GM21737 (cell line): ENCODE measurements at regions not wholly inside any gene's neighbourhood (a gene's known extent, or its start where the extent isn't known, plus 50 kb on each side); places are given as distances from the start of the nearest gene placed in this dataset.
"Not testable (repeated sequence)": the region's sequence is repeated elsewhere in the genome, so short reads cannot be mapped to it uniquely, and the experiment has no call there.

ENCODE experiments used
- ATAC-seq: cut with Tn5 transposase; IDR thresholded peaks from one replicate; pipeline ENCODE4 v1.9.1; 2021; ENCODE audit warnings: mild to moderate bottlenecking, moderate library complexity; ENCODE audit not compliant: unreplicated experiment

DNA sequence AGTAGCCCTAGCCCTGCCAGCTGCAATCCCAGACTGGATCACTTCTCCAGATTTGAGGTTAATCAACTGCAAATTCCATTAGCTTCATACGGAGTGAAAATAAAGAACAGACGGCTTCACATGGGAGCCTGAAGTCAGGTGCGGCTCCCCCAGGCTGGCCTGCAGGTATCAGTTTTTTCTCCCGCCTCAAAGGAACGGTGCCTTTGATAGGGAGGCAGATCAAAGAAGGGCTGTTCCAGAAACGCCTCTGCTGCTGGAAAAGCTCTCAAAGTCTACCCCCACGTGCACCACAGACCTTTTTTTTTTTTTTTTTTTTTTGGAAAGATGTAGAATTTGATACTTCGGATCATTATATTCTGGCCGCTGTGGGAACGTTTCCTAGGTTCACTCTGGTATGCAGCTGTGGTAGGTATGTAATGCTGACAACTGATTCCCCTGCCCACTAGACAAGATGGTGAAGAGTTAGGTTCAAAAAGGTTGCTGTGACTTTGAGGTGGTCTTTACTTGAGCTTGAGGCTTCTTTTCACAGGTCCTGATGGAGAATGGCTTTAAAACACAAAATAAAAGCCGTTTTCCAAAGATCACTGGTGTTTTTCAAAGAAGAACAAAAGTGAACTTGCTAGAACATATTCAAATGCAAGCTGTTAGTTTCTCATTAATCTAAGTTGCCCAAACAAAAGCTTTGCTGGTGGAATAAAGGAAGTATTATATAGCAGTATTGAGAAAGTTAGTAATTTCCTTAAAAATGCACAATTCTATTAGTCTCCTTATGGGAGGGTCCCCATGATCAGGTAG is 189.0 kb upstream of the NFIA start:
- no peak for ATAC-seq

DNA sequence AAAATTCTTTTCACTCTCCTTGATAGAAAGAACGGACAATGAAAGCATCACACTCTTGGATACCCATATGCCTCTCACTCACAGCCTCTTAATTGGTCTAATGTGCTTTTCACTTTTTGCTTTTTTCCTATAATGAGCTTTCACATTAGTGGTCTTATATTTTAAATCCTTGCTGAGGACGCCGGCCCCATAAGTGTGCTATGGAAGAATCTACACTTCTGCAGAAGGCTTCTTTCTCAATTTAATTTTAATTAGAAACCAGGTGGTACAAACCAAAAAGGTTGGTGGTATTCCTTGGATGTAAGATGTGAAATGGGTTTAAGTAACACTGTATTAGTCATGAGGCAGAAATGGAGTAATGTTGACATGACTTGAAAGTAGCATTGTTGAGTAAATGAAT is 190.6 kb upstream of the NFIA start:
- no peak for ATAC-seq

DNA sequence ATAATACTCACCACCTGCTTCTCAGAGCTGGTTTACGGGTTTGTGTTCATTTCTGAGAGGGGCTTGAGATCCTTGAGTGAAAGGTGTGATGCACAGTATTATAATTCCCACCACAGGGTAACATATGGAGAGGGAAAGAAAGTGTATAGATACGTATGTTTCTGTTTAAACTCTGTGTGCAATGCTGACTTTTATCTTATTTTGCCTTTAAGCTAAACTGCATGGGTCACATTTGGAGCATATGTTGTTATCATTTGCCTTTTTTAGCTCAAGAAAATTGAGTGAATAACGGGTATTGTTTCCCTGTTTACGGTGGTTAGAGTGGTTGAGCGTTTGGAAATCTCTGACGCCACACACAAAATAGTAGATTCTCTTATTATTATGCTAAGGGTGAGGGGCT is 191.1 kb upstream of the NFIA start:
- ATAC-seq = no peak

DNA sequence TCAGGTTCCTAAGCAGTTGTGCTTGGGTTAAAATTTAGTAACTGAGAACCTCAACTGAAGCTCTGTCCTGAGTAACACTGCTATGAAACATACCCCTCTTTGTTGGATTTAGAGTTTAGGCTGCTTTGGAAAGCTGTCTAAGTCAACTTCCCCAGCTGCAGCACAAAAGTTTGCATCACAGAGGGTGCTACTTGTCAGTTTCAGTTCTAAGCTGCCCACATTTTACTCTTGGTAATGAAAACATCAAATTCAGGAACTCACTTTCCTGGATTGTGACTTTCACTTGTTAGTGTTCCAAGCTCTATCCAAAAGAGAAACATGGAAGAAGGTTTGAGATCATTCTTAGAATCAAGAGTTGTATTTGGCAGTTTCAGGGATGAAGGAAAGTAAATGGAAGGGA is 191.7 kb upstream of the NFIA start:
- ATAC-seq = no peak

DNA sequence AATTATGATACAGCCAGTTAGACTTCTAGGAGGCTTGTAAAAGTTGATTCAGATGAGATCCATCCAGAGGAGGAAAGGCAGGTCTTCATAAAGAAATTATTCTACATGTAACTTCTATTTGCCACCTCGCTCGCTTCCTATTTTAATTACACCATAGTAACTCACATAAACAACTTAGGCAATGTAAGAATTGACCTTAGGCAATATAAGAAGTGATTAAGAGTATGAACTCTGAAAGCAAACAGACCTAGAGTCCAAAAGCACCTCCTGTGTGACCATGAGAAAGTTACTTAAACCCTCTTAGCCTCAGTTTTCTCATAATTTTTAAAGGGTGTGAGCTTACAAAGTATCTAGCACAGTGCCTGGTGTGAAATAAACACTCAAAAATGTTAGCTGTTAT is 192.7 kb upstream of the NFIA start:
- no peak for ATAC-seq

DNA sequence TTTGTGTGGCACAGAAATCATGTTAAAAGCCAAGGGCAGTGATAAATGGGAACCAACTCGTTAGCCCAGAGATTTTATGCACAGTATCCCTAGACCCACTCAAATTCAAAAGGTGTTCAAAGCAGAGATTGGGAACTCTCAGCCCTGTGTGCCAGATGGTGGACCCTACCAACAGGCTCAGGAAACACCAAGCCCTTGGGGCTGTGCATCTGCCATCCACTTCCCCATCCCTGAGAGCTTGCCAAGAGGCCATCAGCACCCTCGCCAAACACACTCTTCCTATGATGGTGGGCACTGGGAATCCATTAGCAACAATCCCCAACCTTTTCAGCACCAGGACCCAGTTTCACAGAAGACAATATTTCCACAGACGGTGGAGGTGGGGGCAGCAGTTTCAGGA is 194.2 kb upstream of the NFIA start:
- ATAC-seq = no peak

DNA sequence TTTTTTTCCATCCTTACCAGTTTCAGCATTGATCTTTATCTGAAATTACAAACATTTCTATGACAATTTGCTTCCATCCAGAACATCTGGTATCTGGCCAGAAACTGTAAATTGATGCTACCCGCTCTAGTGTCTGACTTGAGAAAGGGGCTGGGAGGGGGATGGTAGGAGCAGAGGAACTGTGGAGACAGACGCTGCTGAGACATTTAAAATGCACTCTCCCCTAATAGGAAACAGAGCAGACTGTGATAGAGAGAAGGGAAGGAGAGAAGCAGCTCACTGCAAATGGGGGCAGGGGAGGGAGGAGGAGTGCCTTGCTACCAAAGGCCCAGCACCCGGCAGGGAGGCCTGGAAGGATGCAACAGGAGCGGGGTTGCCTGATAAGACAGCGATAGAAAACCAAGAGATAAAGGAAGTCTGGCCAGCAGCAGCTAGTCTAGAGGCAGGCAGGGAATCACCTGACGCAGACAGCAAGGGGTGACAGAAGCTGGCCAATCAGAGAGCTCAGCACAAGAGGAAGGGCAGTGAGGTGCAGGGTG is 195.5 kb upstream of the NFIA start:
- ATAC-seq = no peak

DNA sequence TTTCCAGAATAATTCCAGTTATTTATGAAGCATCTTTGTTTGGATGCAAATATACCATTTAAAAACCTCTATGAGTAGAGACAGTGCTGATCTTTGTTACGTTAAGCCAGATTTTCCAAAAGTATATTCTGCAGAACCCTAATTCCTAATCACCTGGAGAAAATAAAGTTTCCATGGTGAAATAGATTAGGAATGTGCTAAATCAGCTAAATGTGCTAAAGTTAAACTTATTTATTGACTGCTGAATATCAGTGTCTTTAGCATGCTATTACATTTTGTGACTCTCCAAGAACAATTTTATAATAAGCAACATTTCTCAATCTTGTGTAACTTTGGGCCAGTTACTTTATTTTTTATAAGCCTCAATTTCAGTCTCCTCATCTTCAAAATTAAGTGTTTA is 196.3 kb upstream of the NFIA start:
- no peak for ATAC-seq

DNA sequence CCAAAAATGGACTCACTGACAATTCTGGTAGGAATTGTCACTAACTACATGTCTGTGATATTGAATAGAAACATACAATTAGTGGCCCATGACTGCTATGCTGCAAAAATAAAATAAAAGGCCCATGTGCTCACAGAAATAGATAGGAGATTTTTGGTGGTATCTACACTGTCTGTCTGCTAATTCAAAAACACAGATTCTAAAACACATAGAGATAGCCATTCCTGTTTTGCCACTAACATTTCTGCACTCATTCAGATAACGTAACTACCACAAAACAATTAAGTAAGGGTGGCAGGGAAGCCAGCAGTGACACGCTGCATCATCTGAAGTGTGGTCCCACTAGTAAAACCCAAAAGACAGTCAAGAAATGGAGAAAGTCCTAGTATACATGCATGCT is 202.2 kb upstream of the NFIA start:
- ATAC-seq = no peak

DNA sequence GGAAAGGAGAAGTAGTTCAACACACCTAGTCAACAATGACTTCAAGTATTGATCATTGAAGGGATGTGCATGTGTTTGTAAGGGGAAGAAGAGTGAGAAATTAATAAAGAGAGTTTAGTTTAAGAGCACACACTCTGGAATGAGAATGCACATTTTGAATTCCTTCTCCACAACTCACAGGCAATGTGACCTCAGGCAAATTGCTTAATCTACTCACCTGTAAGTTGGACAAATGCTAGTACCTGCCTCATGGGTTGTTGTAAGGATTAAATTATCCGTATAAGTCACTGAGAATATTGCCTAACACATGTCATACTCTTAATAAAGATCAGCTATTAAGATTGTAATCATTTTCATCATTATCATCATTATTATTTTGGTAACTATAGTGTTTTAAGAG is 204.0 kb upstream of the NFIA start:
- ATAC-seq = no peak

DNA sequence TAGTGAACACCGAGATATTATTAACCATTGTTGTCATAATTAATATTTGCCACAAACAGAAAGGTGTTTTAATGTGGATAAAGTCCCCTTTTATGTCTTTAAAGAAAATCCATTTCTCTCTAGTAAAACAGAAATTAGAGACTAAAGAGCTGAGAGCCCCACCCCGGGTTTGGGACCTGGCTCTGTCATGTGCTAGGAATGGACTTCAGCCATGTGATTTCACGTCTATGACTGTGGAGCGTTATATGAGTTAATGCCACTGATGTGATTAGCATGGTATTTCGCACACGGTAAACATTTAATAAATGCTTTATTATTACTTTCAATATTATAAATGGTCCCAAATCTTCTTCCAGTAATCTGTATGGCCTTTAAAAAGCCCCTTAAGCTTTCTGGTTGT is 205.0 kb upstream of the NFIA start:
- ATAC-seq = no peak

DNA sequence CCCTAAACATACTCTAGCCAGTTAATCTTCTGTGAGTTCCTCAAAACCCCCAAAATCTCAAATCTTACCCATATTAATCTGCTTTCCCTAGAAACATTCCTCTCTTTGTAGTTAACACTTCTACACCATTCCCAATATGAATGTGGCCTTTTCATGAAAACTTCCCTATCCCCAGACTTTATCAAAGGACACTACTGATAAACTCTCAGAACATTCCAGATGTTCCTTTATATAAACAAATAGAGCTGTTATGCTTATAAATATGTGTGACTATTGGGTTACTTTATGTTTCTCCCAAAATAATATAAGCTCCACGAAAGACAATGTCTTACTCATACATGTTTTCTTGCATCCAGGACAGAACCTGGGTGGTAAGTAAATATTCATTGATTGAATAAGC is 205.4 kb upstream of the NFIA start:
- no peak for ATAC-seq

DNA sequence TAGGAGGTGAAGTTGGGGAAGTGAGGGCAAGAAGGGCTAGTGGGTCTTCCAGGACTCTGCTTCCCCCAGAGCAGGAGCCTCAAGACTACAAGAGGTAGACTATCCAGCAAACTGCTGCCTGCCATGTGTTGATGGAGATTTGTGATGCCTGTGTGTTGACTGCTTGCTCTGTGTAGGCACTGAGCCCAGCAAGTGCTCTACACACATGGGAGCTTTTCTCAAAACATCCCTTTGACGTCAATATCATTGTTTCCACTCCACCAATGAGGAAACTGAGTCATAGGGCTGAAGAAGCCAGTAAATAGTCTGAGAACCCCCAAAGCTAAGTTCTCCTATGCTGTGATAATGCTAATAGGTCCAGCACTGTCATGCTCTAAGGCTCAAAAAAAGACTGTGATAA is 207.2 kb upstream of the NFIA start:
- no peak for ATAC-seq

DNA sequence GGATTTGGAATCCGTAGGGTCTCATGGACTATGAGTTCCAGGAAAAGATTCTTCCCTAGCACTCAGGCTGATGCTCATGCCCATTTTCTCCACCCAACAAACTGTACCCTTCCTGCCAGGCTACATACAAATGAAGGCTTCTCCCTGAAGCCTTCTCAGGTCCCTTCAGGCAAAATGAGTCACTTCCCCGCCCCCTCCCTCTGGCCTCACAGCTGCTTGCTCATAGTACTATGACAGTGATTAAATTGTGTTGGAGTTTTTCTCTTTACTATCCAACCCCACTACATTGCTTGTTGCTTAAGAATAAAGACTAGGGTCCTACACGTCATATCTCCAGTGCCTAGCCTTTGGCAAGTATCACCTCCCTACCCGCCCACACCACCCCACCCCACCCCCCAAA is 207.6 kb upstream of the NFIA start:
- ATAC-seq = no peak

DNA sequence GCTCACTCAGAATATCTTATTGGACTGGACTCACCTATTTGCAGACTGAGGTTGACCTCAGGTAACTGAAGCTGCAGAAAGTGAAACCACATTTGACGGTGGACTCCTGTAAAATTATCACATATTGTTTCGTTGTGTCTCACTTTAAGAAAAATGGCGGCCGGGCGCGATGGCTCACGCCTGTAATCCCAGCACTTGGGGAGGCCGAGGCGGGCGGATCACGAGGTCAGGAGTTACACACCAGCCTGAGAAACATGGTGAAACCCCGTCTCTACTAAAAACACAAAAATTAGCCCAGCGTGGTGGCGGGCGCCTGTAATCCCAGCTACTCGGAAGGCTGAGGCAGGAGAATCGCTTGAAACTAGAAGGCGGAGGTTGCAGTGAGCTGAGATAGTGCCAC is 209.0 kb upstream of the NFIA start:
- ATAC-seq = not testable (repeated sequence)

DNA sequence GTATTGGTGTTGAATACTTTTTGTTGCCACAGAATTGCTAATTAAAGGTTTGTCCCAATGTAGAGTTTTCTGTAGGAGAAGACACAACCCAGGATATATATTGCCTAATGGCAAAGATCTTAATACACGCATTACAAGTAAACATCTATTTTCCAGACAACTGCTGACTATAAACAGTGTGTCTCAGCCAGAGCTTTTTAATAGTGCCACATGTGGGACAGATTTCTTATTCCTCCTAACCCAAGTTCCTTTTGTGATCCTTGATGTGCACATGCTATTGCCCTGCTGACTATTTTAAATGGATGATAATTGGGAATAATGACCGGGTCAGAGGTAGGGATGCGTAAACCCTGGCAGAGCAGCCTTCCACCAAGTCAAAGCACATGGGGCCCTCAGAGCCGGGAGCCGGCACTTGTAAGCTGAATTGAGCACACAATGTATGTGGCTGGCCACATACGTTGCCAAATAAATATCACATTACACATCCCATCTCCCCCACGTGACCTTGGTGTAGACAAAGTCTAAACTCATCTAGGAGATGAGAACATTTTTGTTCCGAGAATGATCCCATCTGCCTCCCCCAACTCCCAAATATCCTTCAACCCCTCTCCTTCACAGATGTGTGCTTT is 209.8 kb upstream of the NFIA start:
- no peak for ATAC-seq

DNA sequence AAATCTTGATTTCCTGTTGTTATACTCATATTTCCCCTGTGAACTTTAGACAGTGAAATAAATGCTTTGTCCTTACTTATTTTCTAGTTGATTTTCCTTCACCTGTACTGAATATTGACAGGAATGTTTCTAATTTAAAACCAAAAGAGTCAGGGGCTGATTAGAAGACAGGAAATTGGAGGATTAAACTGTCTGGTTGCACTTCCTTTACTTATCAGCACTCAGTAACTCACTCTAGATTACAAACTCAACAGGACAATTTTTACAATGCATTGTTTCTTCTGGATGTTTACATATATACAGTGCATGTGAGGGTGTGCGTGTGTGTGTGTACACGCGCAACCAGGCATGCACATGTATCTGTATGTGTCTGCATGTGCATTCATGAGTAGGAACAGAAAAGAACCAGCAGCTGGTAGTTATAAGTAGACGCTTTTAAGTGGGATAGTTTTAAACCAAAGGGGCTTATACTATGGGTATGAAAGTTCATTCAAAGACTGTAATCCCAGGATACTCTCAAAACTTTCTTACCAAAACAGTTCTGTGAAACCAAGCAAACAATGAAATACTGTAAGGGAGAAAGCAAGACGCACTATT is 212.0 kb upstream of the NFIA start:
- no peak for ATAC-seq

DNA sequence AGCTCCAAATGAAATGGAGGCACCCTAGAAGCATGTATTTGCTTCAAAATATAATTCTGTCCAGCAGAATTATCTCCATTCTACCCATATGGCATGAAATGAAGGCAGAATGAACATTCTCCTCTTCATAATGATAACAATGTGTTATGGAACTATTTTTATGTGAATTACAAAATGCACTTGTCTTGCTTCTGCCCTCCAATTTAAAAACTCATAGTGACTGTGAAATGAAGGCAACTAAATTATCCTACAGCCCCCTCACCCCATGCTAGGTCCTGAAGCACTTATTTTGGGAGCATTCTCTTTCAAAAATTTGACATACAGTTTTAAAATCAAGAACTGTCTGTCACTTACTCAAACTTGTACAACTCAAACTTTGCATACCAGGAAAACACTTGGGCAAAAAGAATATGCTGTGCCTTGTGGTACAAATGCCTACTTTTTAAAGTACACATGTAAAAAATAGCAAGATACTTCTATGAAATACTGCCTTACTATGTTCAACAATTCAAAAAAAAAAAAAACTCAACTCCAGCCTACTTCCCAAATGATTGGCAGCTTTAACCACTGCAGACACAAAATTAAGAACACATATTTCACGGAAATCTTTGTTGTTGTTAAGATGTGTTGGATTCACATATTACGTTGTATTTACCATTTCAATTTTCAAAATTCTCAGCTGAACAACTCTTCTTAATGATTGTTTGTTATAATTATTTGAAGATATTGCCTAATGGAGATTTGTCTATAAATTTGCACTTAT is 213.3 kb upstream of the NFIA start:
- ATAC-seq = no peak

DNA sequence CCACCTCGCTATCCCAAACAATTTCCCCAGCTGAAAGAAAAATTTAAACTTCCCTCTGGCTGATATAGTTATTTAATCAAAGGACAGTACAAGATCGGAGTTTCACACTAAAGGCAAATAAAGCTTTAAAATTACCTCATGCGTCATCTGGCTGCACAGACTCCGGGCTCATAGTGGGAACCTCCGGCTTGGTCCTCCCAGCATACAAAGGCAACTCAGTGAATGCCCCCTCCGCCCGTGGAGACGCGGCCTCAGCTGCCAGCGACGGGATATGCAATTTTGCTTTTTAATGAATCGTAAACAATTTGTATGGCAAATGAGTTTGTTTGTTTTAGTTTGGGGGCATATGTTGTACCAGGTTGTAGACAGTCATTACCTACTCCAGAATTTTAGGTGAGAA is 214.6 kb upstream of the NFIA start:
- ATAC-seq = no peak

DNA sequence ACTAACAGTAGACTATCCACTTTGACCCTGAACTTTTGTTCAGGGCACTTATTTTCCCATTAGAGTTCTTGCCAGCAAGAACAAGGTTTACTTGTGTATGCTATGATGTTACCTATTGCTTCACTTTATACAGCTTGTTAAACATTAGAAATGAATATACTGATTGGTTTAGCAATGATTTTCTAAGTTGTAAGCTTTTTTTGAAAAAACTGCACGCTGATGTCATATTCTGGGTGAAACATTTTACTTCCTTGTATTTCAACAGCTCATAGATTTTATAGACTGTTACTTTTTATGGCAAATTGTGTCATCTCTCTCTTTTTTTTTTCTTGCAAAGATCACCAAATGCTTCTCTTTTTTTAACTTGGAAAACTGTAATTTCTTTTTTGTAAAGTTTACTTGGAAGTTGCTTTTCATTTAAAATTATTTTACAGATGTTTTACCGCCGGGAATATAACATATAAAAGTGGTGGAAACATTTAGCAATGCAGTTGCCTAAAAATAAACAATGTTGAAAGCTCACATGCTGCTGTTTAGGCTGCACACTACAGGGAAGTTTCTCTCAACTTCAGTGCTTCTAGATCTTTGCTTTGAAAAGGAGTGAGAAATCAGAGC is 215.3 kb upstream of the NFIA start:
- ATAC-seq = no peak
